ENCODE measurements at regions not wholly inside any gene's neighbourhood (a gene's known extent, or its start where the extent isn't known, plus 50 kb on each side); places are given as distances from the start of the nearest gene placed in this dataset.
"Not testable (repeated sequence)": the region's sequence is repeated elsewhere in the genome, so short reads cannot be mapped to it uniquely, and the experiment has no call there.

DNA sequence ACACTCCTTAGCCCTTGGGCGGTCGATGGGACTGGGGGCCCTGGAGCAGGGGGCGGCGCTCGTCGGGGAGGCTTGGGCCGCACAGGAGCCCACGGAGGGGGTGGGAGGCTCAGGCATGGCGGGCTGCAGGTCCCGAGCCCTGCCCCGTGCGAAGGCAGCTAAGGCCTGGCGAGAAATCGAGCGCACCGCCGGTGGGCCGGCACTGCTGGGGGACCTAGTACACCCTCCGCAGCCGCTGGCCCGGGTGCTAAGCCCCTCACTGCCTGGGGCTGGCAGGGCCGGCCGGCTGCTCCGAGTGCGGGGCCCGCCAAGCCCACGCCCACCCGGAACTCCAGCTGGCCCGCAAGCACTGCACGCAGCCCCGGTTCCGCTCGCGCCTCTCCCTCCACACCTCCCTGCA lies 68.0 kb upstream of the DDR1 start:
- not testable (repeated sequence) for ATAC-seq (ENCODE audit: low read depth); H3K9me3 Mint-ChIP-seq; H3K27me3 Mint-ChIP-seq; H3K4me3 Mint-ChIP-seq; DNase-seq (ENCODE audit: low spot score in 2 of 2); H3K27ac Mint-ChIP-seq; H3K36me3 Mint-ChIP-seq; H3K4me1 Mint-ChIP-seq

DNA sequence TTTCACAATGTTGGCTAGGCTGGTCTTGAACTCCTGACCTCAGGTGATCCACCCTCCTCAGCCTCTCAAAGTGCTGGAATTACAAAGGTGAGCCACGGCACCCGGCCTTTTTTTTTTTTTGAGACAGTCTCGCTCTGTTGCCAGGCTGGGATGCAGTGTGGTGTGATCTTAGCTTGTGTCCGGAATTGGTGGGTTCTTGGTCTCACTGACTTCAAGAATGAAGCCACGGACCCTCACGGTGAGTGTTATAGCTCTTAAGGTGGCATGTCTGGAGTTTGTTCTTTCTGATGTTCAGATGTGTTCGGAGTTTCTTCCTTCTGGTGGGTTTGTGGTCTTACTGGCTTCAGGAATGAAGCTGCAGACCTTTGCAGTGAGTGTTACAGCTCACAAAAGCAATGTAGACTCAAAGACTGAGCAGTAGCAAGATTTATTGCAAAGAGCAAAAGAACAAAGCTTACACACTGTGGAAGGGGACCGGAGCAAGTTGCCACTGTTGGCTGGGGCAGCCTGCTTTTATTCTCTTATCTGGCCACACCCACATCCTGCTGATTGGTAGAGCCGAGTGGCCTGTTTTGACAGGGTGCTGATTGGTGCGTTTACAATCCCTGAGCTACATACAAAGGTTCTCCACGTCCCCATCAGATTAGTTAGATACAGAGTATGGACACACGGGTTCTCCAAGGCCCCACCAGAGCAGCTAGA lies 69.1 kb upstream of the DDR1 start:
- not testable (repeated sequence) for H3K27me3 Mint-ChIP-seq; H3K9me3 Mint-ChIP-seq; H3K36me3 Mint-ChIP-seq; ATAC-seq (ENCODE audit: low read depth); DNase-seq (ENCODE audit: low spot score in 2 of 2); H3K27ac Mint-ChIP-seq; H3K4me3 Mint-ChIP-seq
- peaks cover 16% of the 10 kb centered on the region for H3K4me1 Mint-ChIP-seq

DNA sequence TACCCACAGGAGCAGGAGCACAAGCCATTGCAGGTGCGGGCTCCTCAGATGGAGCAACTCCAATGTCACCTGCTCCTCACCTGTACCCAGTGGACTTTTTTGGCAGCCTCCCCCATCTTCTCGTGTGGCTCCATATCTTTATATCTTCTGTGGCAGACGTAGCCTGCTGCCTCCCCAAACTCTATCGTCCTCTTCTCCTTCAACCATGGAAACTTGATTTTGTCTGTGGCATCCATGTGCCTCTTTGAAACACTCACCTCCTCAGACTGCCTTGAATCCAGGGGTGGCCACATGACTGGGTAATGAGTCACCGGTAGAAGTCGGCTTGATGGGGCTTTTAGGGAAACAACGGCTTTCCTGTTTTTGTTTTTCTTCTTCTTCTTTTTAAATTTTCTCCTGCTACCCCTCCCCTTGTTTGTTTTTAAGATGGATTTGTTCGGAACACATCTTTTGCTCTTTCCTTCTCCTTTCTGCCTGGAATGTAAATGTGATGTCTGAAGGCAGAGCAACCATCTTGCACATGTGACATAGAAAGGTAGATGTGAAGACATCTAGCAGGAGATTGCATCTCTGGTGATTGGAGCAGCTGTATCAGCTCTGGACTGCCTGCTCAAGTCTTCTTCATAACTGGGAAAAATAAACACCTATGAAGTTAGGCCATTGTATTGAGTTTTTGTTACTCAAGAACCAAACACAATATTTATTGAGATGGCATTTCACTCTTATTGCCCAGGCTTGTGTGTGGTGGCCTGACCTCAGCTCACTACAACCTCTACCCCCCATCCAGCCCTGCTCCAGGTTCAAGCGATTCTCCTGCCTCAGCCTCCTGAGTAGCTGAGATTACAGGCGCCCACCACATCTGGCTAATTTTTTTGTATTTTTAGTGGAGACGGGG lies 69.9 kb upstream of the DDR1 start:
- H3K27ac Mint-ChIP-seq, result no peak overlapping the region
- no peaks in the 10 kb centered on the region for H3K36me3 Mint-ChIP-seq
- DNase-seq (ENCODE audit: low spot score in 2 of 2) (no peak), ATAC-seq (ENCODE audit: low read depth) (no peak)
- H3K9me3 Mint-ChIP-seq, result no peaks in the 10 kb centered on the region
- peaks cover 3% of the 10 kb centered on the region for H3K27me3 Mint-ChIP-seq
- no peak overlapping the region for H3K4me3 Mint-ChIP-seq
- H3K4me1 Mint-ChIP-seq, result peaks cover 16% of the 10 kb centered on the region

DNA sequence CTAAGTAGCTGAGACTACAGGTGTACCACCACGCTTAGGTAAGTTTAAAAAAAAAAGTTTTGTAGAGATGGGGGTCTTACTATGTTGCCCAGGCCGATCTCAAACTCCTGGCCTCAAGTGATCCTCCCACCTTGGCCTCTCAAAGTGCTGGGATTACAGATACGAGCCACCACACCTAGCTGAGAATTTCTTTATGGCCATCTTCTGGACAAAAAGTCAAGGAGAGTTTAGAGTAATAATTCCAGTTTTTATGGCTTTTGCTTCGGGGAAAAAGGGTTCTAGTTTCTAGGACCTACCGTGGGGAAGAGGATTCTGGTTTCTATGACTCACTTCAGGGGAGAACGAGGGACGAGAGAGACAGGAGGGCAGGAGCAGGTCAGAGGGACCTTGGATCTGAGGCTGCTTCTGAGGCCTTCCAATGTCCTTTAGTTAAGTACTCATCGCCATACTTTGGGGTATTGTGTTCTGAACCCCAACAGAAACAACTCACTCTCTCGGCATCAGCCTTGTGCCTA lies 69.3 kb upstream of the IER3 start:
- H3K4me1 Mint-ChIP-seq, result peaks cover 16% of the 10 kb centered on the region
- peaks cover 3% of the 10 kb centered on the region for H3K27me3 Mint-ChIP-seq
- H3K36me3 Mint-ChIP-seq, result no peaks in the 10 kb centered on the region
- DNase-seq (ENCODE audit: low spot score in 2 of 2) (no peak), ATAC-seq (ENCODE audit: low read depth) (no peak)
- no peak overlapping the region for H3K4me3 Mint-ChIP-seq
- H3K27ac Mint-ChIP-seq, result no peak overlapping the region
- H3K9me3 Mint-ChIP-seq, result no peaks in the 10 kb centered on the region

DNA sequence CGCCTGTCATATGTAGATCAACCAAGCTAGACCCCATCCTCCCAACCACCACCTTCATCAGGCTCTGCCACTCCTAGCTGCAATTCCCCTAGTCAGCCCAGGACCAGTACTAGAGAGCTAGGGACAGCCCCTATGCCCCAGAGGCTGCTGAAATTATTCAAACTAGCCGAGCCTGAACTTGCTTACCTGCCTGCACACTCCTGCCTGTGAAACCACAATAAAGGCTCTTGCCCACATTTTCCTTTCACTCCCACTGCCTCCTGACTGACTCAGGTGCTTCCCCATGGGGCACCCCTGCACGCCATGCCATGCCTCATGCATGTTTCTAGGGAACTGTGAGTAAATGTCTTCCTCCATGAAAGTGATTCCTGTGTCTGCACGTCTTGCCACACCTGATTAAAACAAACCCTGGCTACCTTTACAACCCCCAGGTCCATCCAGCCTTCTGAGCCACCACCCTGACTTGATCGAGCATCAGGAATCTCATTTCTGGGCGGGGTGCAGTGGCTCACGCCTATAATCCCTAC lies 66.5 kb upstream of the IER3 start:
- peaks cover 12% of the 10 kb centered on the region for H3K4me1 Mint-ChIP-seq
- H3K36me3 Mint-ChIP-seq, result no peaks in the 10 kb centered on the region
- H3K27ac Mint-ChIP-seq, result no peak overlapping the region
- peak in 1 of 2 donors; percentile 7 for DNase-seq (ENCODE audit: low spot score in 2 of 2)
- peaks cover 5% of the 10 kb centered on the region for H3K27me3 Mint-ChIP-seq
- peak; percentile 94 for ATAC-seq (ENCODE audit: low read depth)
- no peak overlapping the region for H3K4me3 Mint-ChIP-seq
- H3K9me3 Mint-ChIP-seq, result no peaks in the 10 kb centered on the region

DNA sequence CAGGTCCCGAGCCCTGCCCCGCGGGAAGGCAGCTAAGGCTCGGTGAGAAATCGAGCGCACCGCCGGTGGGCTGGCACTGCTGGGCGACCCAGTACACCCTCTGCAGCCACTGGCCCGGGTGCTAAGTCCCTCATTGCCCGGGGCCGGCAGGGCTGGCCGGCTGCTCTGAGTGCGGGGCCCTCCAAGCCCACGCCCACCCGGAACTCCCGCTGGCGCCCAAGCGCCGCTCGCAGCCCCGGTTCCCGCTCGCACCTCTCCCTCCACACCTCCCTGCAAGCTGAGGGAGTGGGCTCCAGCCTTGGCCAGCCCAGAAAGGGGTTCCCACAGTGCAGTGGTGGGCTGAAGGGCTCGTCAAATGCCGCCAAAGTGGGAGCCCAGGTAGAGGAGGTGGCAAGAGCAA lies 63.2 kb upstream of the IER3 start:
- not testable (repeated sequence) for H3K9me3 Mint-ChIP-seq, H3K4me1 Mint-ChIP-seq, H3K36me3 Mint-ChIP-seq

DNA sequence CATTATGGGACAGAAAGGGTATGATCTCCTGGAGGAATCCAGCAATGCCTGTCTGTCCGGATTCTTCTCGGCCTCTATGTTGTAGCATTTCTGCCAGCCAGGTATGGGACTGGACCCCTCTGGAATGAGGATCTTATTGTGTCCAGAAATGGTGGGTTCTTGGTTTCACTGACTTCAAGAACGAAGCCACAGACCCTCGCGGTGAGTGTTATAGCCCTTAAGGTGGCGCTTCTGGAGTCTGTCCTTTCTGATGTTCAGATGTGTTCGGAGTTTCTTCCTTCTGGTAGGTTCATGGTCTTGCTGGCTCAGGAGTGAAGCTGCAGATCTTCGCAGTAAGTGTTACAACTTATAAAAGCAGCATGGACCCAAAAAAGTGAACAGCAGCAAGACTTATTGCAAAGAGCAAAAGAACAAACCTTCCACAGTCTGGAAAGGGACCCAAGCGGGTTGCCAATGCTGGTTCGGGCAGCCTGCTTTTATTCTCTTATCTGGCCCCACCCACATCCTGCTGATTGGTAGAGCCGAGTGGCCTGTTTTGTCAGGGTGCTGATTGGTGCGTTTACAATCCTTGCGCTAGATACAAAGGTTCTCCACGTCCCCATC lies 62.3 kb upstream of the IER3 start:
- Mint-ChIP-seq H3K4me3 (no peak overlapping the region), H3K4me1 (peaks cover 9% of the 10 kb centered on the region), H3K9me3 (no peaks in the 10 kb centered on the region), H3K27me3 (peaks cover 7% of the 10 kb centered on the region), H3K27ac (no peak overlapping the region), H3K36me3 (no peaks in the 10 kb centered on the region)
- DNase-seq (ENCODE audit: low spot score in 2 of 2) (no peak), ATAC-seq (ENCODE audit: low read depth) (no peak)

More for the DNA sequence above, 63.2 kb upstream of the IER3 start:
- H3K4me3 Mint-ChIP-seq; H3K27ac Mint-ChIP-seq; ATAC-seq (ENCODE audit: low read depth); H3K27me3 Mint-ChIP-seq; DNase-seq (ENCODE audit: low spot score in 2 of 2): not testable (repeated sequence)

DNA sequence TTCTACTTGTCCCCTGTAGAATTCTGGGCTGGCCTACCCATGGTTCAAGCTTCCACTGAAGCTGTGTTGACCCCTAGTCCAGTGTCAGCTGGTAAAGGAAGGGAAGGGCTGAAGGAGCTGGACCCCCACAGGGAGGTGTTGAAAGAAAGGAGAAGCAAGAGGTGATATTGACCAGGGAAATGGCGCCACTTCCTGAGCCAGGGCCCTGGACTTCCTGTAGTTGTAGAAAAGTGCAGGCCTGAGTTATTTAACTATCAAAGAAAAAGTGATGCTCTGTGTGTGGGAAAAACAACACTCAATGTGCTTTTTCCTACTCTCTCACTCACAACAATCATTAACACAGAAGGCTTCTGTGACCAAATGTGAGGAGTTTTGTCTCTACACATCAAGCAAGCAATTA lies 60.0 kb upstream of the IER3 start:
- Mint-ChIP-seq H3K9me3 (no peaks in the 10 kb centered on the region), H3K4me3 (no peak overlapping the region), H3K27ac (no peak overlapping the region), H3K27me3 (peaks cover 11% of the 10 kb centered on the region), H3K4me1 (peaks cover 2% of the 10 kb centered on the region), H3K36me3 (no peaks in the 10 kb centered on the region)
- no peak for ATAC-seq (ENCODE audit: low read depth)
- DNase-seq (ENCODE audit: low spot score in 2 of 2), result no peak

DNA sequence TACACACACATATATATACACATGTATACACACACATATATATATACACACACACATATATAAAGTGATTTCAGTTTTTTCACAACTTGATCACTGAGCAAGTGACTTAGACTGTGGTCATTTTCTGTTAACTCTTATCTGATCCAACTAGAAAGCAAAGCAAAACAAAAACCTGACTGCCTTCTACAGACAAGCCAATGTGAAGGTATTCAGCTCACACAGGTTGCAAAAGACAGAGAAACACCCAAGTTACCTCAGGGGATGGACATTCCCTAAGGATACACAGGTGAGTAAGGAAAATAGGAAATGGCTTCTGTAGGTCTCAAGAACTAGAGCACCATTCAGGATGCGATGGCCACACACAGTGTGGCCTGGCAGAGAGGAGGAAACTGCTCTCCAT lies 58.4 kb upstream of the IER3 start:
- no peak overlapping the region for H3K27ac Mint-ChIP-seq
- H3K4me1 Mint-ChIP-seq, result peaks cover 2% of the 10 kb centered on the region
- peaks cover 11% of the 10 kb centered on the region for H3K27me3 Mint-ChIP-seq
- H3K36me3 Mint-ChIP-seq, result no peaks in the 10 kb centered on the region
- H3K9me3 Mint-ChIP-seq, result no peaks in the 10 kb centered on the region
- no peak for DNase-seq (ENCODE audit: low spot score in 2 of 2)
- no peak for ATAC-seq (ENCODE audit: low read depth)
- H3K4me3 Mint-ChIP-seq, result no peak overlapping the region

DNA sequence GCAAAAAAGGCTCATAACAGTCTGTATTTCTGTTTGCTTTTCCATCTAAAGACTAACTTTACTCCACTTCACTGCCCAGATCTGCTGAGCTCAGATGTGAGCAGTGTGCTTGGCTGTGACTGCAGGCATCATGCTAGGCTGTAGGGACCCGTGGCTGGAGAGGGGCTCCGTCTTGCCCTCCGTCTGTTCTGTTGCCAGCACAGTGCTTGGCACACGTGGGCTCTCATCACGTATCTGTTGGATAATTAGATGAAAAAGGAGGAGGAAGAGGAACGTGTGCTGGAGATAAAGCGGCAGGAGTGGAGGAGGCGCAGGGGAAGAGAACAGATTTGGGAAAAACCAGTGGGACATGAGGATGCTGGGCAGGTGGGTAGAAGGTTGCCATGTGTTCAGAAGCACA lies 57.6 kb upstream of the IER3 start:
- Mint-ChIP-seq H3K36me3 (no peaks in the 10 kb centered on the region), H3K4me3 (no peak overlapping the region), H3K9me3 (no peaks in the 10 kb centered on the region), H3K27me3 (peaks cover 9% of the 10 kb centered on the region), H3K27ac (no peak overlapping the region), H3K4me1 (peaks cover 2% of the 10 kb centered on the region)
- no peak for ATAC-seq (ENCODE audit: low read depth)
- DNase-seq (ENCODE audit: low spot score in 2 of 2), result no peak

DNA sequence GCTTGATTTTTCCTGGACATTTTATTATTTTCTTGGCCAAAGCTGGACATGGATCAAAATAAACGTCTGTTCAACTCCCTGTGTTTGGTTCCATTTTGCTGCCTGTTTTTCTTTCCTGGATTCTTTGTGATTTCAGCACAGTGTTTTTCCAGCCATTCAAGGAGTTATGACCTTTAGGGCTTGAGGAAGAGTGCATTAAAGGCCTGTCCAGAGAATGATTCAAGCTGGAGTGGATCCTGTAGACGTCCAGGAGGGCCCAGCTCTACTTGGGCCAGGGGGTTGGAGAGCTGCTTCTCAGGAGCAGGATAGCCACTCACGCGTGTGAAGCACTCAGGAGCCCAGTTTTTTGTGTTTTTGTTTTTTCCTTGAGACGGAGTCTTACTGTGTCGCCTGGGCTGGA lies 56.5 kb upstream of the IER3 start:
- no peak overlapping the region for H3K27ac Mint-ChIP-seq
- DNase-seq (ENCODE audit: low spot score in 2 of 2) (no peak), ATAC-seq (ENCODE audit: low read depth) (no peak)
- no peaks in the 10 kb centered on the region for H3K9me3 Mint-ChIP-seq
- peaks cover 9% of the 10 kb centered on the region for H3K27me3 Mint-ChIP-seq
- no peaks in the 10 kb centered on the region for H3K36me3 Mint-ChIP-seq
- H3K4me3 Mint-ChIP-seq, result no peak overlapping the region
- peaks cover 2% of the 10 kb centered on the region for H3K4me1 Mint-ChIP-seq

DNA sequence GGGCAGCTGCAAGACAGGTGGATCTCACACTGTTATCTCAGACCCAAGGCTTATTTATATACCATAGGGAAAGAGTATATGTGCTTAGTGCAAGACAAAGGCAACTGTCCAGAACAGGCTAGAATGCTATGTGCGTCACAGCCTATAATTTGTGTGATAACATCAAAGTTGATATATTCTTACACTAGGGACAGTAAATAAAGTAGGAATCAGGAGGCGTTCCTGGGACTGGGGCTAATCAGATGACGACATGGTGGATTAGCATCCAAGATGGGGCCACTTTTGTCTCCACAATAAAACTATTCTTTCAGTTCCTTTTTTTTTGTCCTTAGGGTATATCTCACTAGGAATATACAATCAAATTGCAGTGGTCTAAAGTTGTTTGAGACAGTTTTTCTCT lies 54.9 kb upstream of the IER3 start:
- Mint-ChIP-seq H3K27ac (no peak overlapping the region), H3K27me3 (peaks cover 9% of the 10 kb centered on the region), H3K36me3 (peaks cover 1% of the 10 kb centered on the region), H3K4me3 (no peak overlapping the region), H3K9me3 (no peaks in the 10 kb centered on the region), H3K4me1 (peaks cover 3% of the 10 kb centered on the region)
- no peak for DNase-seq (ENCODE audit: low spot score in 2 of 2)
- no peak for ATAC-seq (ENCODE audit: low read depth)

DNA sequence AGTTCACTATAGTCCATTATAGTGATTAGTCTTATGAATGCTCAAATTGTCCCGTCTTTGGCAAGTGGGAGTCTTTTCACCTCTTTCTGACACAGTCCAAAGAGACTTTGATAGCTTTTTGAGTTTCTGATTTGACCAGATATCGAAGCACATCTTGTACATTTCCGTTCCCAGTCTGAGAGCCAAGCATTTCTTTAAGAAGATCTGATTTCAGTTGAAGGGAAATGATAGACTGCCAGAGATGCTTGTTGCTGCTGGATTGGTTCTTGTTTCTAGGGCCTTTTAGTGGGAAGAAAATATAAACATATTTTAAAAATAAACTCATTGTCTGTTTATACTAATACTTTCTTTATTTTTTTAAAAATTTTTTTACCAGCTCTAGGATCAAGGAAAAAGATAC lies 54.1 kb upstream of the IER3 start:
- peaks cover 7% of the 10 kb centered on the region for H3K4me1 Mint-ChIP-seq
- no peaks in the 10 kb centered on the region for H3K9me3 Mint-ChIP-seq
- ATAC-seq (ENCODE audit: low read depth) (no peak), DNase-seq (ENCODE audit: low spot score in 2 of 2) (no peak)
- peaks cover 9% of the 10 kb centered on the region for H3K27me3 Mint-ChIP-seq
- no peak overlapping the region for H3K27ac Mint-ChIP-seq
- no peak overlapping the region for H3K4me3 Mint-ChIP-seq
- H3K36me3 Mint-ChIP-seq, result peaks cover 1% of the 10 kb centered on the region
